Right atrium auricular region (tissue), 2 donors: ENCODE measurements at regions not wholly inside any gene's neighbourhood (a gene's known extent, or its start where the extent isn't known, plus 50 kb on each side); places are given as distances from the start of the nearest gene placed in this dataset.

Experiments
- DNase-seq: peaks from one replicate; pipeline ENCODE4 v3.0.0-alpha.2; 2019; ENCODE audit warnings: low spot score
- H3K27ac ChIP-seq, 2 donors: fragments of 200-600 bp; sonication (generic); 1 replicate in 1 of 2; 2 replicates in 1 of 2; pipeline ENCODE4 v1.5.1; 2016 to 2019
- H3K27me3 ChIP-seq, 2 donors: fragments of 200-600 bp; sonication (generic); one replicate each; pipeline versions ENCODE4 v1.5.1 to v1.6.0; 2017 to 2019
- H3K36me3 ChIP-seq: fragments of 200-600 bp; sonication (generic); one replicate; pipeline ENCODE4 v1.5.1; 2016
- H3K4me1 ChIP-seq, 2 donors: fragments of 200-600 bp; sonication (generic); one replicate each; pipeline versions ENCODE4 v1.5.1 to v1.6.0; 2017 to 2019
- H3K4me3 ChIP-seq, 2 donors: fragments of 200-600 bp; sonication (generic); 1 replicate in 1 of 2; 2 replicates in 1 of 2; pipeline ENCODE4 v1.5.1; 2017 to 2019; ENCODE audit warnings: mild to moderate bottlenecking in 1 of 2, moderate library complexity in 1 of 2
- H3K9me3 ChIP-seq, 2 donors: fragments of 200-600 bp; sonication (generic); one replicate each; pipeline ENCODE4 v1.5.1; 2019
- CTCF ChIP-seq, 2 donors: fragments of 200-600 bp; sonication (generic); IDR thresholded peaks; one replicate each; pipeline ENCODE4 v1.5.1; 2019; ENCODE audit warnings: antibody characterized with exemption in 2 of 2

DNA sequence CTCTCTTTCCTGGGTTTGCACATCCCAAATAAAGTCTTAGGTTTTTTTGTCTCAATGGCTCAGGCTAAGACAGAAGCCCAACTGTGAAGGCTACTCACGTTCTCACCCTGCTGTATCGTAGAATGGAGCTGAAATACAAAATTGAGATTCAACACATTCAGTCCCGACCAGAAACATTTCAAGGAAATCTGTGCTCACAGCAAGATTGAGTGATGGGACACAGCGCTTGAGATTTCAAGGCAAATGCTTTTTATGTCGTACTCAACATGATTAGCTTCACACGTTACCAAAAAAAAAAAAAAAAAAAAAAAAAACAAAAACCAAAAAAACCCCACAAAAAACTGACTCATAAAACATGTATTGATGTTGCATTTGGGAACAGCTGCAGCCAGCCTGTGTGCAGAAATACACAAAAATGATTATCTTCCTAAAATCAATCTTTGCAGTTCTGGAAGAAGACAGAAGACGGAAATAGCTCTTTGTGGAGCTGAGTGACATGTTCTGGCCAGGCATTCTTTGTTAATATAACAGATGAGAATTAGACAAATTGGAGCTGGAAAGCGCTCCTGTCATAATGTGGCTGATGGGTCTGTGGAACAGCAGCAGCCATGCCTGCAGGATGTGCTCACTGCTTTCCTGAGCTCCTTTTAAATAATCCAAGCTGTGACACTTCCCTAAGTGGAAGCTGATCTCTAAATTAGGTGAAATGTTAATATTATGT lies 453.2 kb downstream of the LPIN1 start:
- Histone ChIP-seq H3K4me3 (no peak overlapping the region), H3K27ac (no peak overlapping the region), H3K36me3 (no peaks in the 10 kb centered on the region), H3K4me1 (peaks cover 0 to 12% of the 10 kb centered on the region in 2 donors), H3K27me3 (no peaks in the 10 kb centered on the region), H3K9me3 (peaks cover 0 to 8% of the 10 kb centered on the region in 2 donors)
- no peak for TF ChIP-seq CTCF (IDR thresholded peaks at IDR 0.05)
- DNase-seq, result no peak

DNA sequence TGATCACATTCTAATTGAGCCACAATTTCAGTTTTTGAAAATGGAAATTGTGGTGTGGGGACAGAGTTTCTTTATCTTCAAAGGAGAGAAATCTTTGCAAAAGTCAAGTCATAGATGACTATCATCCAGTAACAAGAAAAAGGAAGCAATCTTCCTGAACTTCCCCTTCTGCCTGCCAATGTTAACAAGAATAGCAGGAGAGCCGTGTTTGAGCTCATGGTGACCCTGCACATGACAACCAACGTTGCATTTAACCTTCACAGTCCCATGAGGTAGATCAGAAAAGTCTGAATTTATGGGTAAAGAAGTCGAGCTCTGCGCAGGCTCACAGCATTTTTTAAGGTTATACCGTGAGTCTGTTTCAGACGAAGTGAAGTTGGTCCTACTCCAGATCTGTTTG lies 454.9 kb downstream of the LPIN1 start:
- Histone ChIP-seq H3K4me3 (no peak overlapping the region), H3K27me3 (no peaks in the 10 kb centered on the region), H3K4me1 (peaks cover 0 to 12% of the 10 kb centered on the region in 2 donors), H3K27ac (no peak overlapping the region), H3K9me3 (peaks cover 0 to 8% of the 10 kb centered on the region in 2 donors), H3K36me3 (no peaks in the 10 kb centered on the region)
- no peak for TF ChIP-seq CTCF (IDR thresholded peaks at IDR 0.05)
- no peak for DNase-seq

- TF ChIP-seq CTCF (IDR thresholded peaks at IDR 0.05), result no peak
- no peak overlapping the region for H3K4me3 ChIP-seq
These were observed 456.1 kb downstream of the LPIN1 start for GRCh38 chr2:12202313-12203075.

GRCh38 chr2:12203528-12203927 lies 457.1 kb downstream of the LPIN1 start:
- H3K36me3 ChIP-seq, result no peaks in the 10 kb centered on the region
- no peaks in the 10 kb centered on the region for H3K9me3 ChIP-seq
- no peak for TF ChIP-seq CTCF (IDR thresholded peaks at IDR 0.05)
- peaks cover 0 to 12% of the 10 kb centered on the region in 2 donors for H3K4me1 ChIP-seq
- no peak overlapping the region for H3K27ac ChIP-seq
- no peaks in the 10 kb centered on the region for H3K27me3 ChIP-seq
- no peak overlapping the region for H3K4me3 ChIP-seq
- DNase-seq, result no peak

More at GRCh38 chr2:12202313-12203075, 456.1 kb downstream of the LPIN1 start:
- DNase-seq, result no peak
- Histone ChIP-seq H3K27ac (no peak overlapping the region), H3K9me3 (peaks cover 0 to 3% of the 10 kb centered on the region in 2 donors), H3K4me1 (peaks cover 0 to 12% of the 10 kb centered on the region in 2 donors), H3K36me3 (no peaks in the 10 kb centered on the region), H3K27me3 (no peaks in the 10 kb centered on the region)

DNA sequence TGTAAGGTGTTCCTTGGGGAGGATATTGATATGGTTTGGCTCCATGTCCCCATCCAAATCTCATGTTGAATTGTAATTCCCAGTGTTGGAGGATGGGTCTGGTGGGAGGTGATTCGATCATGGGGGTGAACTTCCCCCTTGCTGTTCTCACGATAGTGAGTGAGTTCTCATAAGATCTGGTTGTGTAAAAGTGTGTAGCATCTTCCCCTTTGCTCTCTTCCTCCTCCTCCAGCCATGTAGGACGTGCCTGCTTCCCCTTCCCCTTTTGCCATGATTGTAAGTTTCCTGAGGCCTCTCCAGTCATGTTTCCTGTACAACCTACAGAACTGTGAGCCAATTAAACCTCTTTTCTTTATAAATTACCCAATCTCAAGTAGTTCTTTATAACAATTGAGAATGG lies 458.7 kb downstream of the LPIN1 start:
- H3K36me3 ChIP-seq, result no peaks in the 10 kb centered on the region
- peaks cover 0 to 12% of the 10 kb centered on the region in 2 donors for H3K4me1 ChIP-seq
- TF ChIP-seq CTCF (IDR thresholded peaks at IDR 0.05), result no peak
- no peaks in the 10 kb centered on the region for H3K9me3 ChIP-seq
- no peak overlapping the region for H3K4me3 ChIP-seq
- no peak for DNase-seq
- no peak overlapping the region for H3K27ac ChIP-seq
- H3K27me3 ChIP-seq, result no peaks in the 10 kb centered on the region
